ENCODE measurements at regions not wholly inside any gene's neighbourhood (a gene's known extent, or its start where the extent isn't known, plus 50 kb on each side); places are given as distances from the start of the nearest gene placed in this dataset.

DNA sequence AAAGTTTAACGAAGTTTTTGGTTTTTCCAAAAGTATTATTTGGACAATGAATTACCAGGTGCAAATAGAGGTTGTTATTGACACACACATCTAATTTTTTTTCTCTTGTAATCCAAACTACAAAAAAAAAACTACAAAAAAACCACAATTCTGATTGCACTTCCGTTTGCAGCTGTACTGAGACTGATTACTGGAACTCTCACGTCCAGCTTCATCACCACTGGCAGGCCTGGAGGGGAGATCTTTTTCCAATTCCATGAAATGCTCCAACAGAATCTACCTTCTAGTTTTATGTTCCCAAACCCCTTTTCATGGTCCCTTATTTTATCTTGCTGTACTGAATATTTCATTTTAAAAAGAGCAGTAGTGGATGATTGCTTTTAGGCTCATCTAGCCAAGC lies 1118.3 kb downstream of the C4orf33 start:
- no peaks in the 10 kb centered on the region for H3K9me3 ChIP-seq (ENCODE audit: low read length)
- H3K4me3 ChIP-seq (ENCODE audit: low read length) = no peak overlapping the region
- H3F3A ChIP-seq (ENCODE audit: insufficient read depth, low read length, poor library complexity, severe bottlenecking) = no peaks in the 10 kb centered on the region
- H3K27me3 ChIP-seq (ENCODE audit: insufficient read depth, low read depth, low read length) = no peaks in the 10 kb centered on the region
- no peaks in the 10 kb centered on the region for H3K79me2 ChIP-seq (replicated peaks; ENCODE audit: insufficient read depth, low read length)
- H3K4me2 ChIP-seq (ENCODE audit: low read length) = no peak overlapping the region
- no peaks in the 10 kb centered on the region for H3K9me2 ChIP-seq (ENCODE audit: insufficient read depth, low read length)
- no peak overlapping the region for H2AFZ ChIP-seq (ENCODE audit: low read depth, low read length)
- H3K36me3 ChIP-seq (ENCODE audit: insufficient read depth, low read length) = no peaks in the 10 kb centered on the region
- no peak overlapping the region for H3K27ac ChIP-seq (ENCODE audit: low read length)
- no peaks in the 10 kb centered on the region for H4K20me1 ChIP-seq (ENCODE audit: insufficient read depth)
- TF ChIP-seq MXI1 (conservative IDR thresholded peaks at IDR 0.05; ENCODE audit: poor library complexity, severe bottlenecking) = no peak
- no peak for TF ChIP-seq POLR2AphosphoS5 (IDR thresholded peaks at IDR 0.05)
- TF ChIP-seq, protein P1, sequence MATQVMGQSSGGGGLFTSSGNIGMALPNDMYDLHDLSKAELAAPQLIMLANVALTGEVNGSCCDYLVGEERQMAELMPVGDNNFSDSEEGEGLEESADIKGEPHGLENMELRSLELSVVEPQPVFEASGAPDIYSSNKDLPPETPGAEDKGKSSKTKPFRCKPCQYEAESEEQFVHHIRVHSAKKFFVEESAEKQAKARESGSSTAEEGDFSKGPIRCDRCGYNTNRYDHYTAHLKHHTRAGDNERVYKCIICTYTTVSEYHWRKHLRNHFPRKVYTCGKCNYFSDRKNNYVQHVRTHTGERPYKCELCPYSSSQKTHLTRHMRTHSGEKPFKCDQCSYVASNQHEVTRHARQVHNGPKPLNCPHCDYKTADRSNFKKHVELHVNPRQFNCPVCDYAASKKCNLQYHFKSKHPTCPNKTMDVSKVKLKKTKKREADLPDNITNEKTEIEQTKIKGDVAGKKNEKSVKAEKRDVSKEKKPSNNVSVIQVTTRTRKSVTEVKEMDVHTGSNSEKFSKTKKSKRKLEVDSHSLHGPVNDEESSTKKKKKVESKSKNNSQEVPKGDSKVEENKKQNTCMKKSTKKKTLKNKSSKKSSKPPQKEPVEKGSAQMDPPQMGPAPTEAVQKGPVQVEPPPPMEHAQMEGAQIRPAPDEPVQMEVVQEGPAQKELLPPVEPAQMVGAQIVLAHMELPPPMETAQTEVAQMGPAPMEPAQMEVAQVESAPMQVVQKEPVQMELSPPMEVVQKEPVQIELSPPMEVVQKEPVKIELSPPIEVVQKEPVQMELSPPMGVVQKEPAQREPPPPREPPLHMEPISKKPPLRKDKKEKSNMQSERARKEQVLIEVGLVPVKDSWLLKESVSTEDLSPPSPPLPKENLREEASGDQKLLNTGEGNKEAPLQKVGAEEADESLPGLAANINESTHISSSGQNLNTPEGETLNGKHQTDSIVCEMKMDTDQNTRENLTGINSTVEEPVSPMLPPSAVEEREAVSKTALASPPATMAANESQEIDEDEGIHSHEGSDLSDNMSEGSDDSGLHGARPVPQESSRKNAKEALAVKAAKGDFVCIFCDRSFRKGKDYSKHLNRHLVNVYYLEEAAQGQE (IDR thresholded peaks at IDR 0.05; ENCODE audit: borderline replicate concordance) = no peak
- TF ChIP-seq EZH2 (IDR thresholded peaks at IDR 0.05; ENCODE audit: borderline replicate concordance, insufficient read depth, low read length, poor library complexity, severe bottlenecking) = no peak
- TF ChIP-seq TAF1 (IDR thresholded peaks at IDR 0.05; ENCODE audit: low read depth) = no peak
- TF ChIP-seq SMC3 (conservative IDR thresholded peaks at IDR 0.05; ENCODE audit: poor library complexity) = no peak
- TF ChIP-seq RAD21 (conservative IDR thresholded peaks at IDR 0.05) = no peak
- TF ChIP-seq, protein P2, sequence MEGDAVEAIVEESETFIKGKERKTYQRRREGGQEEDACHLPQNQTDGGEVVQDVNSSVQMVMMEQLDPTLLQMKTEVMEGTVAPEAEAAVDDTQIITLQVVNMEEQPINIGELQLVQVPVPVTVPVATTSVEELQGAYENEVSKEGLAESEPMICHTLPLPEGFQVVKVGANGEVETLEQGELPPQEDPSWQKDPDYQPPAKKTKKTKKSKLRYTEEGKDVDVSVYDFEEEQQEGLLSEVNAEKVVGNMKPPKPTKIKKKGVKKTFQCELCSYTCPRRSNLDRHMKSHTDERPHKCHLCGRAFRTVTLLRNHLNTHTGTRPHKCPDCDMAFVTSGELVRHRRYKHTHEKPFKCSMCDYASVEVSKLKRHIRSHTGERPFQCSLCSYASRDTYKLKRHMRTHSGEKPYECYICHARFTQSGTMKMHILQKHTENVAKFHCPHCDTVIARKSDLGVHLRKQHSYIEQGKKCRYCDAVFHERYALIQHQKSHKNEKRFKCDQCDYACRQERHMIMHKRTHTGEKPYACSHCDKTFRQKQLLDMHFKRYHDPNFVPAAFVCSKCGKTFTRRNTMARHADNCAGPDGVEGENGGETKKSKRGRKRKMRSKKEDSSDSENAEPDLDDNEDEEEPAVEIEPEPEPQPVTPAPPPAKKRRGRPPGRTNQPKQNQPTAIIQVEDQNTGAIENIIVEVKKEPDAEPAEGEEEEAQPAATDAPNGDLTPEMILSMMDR (IDR thresholded peaks at IDR 0.05; ENCODE audit: poor library complexity, severe bottlenecking) = no peak
- no peak for TF ChIP-seq EP300 (conservative IDR thresholded peaks at IDR 0.05; ENCODE audit: poor library complexity, severe bottlenecking)
- H3K9ac ChIP-seq (ENCODE audit: low read length) = no peak overlapping the region

DNA sequence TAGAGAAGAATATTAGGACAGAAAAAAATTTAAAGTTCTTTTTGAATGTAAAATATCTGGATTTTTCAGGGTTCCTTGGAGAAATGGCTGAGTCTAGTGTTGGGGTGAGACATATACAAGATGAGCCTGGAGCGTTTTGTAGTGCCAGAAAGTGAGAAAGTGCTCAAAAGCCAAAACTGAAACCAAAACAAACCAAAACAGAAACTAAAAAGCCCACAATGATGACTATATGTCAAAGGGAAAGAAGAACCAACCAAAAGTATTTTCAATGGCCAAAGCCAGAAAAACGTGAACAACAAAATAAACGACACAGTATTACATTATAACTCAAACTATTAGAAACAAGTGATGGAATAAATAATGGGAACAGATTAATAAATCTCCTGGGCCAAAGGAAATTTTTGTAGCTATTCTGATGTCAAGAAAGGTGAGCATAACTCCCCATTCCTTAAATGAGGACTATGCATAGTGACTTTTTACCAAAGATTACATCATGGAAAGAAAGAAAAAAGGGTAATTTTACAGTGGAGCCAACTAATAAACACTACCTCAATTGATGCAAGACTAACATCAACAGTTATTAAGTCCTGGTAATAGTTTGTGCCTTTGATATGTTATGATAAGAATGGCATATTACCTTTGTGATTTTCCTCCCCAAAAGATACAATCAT lies 1137.6 kb downstream of the C4orf33 start:
- Histone ChIP-seq H3K9ac (ENCODE audit: low read length) (no peak overlapping the region), H3K79me2 (replicated peaks; ENCODE audit: insufficient read depth, low read length) (no peaks in the 10 kb centered on the region), H3K27ac (ENCODE audit: low read length) (no peak overlapping the region), H3K9me2 (ENCODE audit: insufficient read depth, low read length) (no peaks in the 10 kb centered on the region), H4K20me1 (ENCODE audit: insufficient read depth) (no peaks in the 10 kb centered on the region), H2AFZ (ENCODE audit: low read depth, low read length) (no peak overlapping the region), H3K4me2 (ENCODE audit: low read length) (no peak overlapping the region), H3K27me3 (ENCODE audit: insufficient read depth, low read depth, low read length) (no peaks in the 10 kb centered on the region), H3K4me3 (ENCODE audit: low read length) (no peak overlapping the region), H3K36me3 (ENCODE audit: insufficient read depth, low read length) (no peaks in the 10 kb centered on the region), H3K9me3 (ENCODE audit: low read length) (no peaks in the 10 kb centered on the region), H3F3A (ENCODE audit: insufficient read depth, low read length, poor library complexity, severe bottlenecking) (no peaks in the 10 kb centered on the region)
- TF ChIP-seq, protein P2 (IDR thresholded peaks at IDR 0.05; ENCODE audit: poor library complexity, severe bottlenecking) = no peak
- TF ChIP-seq TAF1 (IDR thresholded peaks at IDR 0.05; ENCODE audit: low read depth) = no peak
- no peak for TF ChIP-seq MXI1 (conservative IDR thresholded peaks at IDR 0.05; ENCODE audit: poor library complexity, severe bottlenecking)
- TF ChIP-seq EP300 (conservative IDR thresholded peaks at IDR 0.05; ENCODE audit: poor library complexity, severe bottlenecking) = no peak
- no peak for TF ChIP-seq SMC3 (conservative IDR thresholded peaks at IDR 0.05; ENCODE audit: poor library complexity)
- TF ChIP-seq EZH2 (IDR thresholded peaks at IDR 0.05; ENCODE audit: borderline replicate concordance, insufficient read depth, low read length, poor library complexity, severe bottlenecking) = no peak
- TF ChIP-seq, protein P1 (IDR thresholded peaks at IDR 0.05; ENCODE audit: borderline replicate concordance) = no peak
- TF ChIP-seq RAD21 (conservative IDR thresholded peaks at IDR 0.05) = no peak
- no peak for TF ChIP-seq POLR2AphosphoS5 (IDR thresholded peaks at IDR 0.05)

Data from neural cell (in vitro differentiated cells).